ENCODE measurements at regions not wholly inside any gene's neighbourhood (a gene's known extent, or its start where the extent isn't known, plus 50 kb on each side); places are given as distances from the start of the nearest gene placed in this dataset.
"Not testable (repeated sequence)": the region's sequence is repeated elsewhere in the genome, so short reads cannot be mapped to it uniquely, and the experiment has no call there.

DNA sequence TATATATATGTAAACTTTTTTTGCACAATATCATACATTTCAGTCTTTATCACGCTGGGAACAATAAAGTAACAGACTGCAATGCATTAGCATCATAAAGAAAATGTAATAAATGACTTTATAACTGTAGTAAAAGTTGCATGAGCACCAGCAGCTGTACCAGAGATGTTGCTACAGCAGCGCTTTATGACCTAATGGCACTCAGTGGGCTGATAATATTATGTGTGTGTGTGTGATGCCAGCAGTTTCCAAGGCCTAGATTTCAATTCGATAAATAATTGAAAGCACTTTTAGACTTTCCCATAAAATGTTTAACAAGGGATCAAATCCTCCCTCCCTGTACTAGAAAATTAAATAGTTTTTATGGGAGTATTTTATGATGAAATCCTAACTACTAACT is 367.6 kb upstream of the AGA start:
- no peak for DNase-seq

GRCh38 chr4:177810220-177810619 is 368.0 kb upstream of the AGA start:
- no peak for DNase-seq

DNA sequence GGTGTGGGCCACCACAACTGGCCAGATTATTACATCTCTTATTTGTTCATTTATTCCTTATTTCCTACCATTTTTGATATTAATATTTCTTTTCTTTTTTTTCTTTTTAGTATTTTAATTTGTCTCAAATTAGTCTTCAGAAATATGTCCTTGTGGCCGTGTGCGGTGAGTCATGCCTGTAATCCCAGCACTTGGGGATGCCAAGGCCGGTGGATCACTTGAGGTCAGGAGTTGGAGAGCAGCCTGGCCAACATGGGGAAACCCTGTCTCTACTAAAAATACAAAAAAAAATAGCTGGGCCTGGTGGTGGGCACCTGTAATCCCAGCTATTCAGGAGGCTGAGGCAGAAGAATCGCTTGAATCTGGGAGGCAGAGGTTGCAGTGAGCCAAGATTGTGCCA is 376.2 kb upstream of the AGA start:
- DNase-seq: not testable (repeated sequence)

GRCh38 chr4:177826973-177827372 is 384.7 kb upstream of the AGA start:
- no peak for DNase-seq

- no peak for DNase-seq
Observed at GRCh38 chr4:177841258-177841657, 399.0 kb upstream of the AGA start.

GRCh38 chr4:177853229-177853628 is 411.0 kb upstream of the AGA start:
- no peak for DNase-seq

DNA sequence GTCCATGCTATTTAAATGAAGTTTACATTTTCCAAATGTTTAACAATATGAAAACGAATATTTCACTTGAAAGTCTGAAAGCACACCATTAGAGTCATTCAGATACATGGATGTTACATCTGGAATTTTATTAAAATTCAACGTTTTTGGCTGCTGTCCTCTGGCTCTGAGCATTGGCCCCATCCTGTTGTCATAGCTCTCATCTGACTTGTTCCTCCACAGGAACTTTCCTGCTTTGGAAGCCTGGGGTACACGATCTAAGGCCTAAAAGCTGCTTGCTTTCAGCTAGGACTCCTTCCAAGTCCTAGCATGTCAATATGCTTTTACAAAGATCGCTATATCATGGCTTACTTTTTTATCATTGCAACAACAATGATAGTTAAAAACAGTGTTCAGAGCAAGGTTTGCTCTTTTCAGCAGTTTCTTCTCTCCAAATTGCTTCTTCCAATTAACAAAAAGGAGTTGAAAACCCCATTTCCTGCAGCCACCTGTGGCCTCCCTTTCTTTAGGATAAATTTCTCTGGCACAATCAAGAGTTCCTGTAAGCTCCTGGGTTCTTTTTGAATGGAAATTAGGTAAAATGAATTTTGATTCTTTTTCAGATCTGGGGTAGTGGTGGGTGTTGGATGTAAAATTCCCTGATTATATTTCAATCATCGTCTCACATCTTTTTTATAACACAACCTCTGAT is 413.4 kb upstream of the AGA start:
- no peak for DNase-seq

DNA sequence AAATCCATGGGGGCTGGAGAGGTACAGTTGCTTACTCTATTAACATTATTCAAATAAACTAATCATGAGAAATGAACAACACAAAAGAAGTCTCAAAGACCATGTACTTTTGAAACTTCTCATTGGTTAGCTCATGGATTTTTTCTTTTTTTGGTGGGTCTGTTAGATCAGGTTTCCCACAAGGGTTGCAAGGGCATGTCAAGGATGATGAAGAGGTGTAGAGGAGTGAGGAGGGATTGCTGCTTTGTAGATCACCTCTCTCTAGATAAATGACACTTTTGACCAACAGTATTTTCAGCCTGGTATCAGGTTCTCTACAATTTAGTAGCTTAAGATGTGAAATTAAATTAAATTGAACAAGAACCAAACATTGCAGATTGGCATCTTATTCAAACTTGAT is 417.9 kb upstream of the AGA start:
- no peak for DNase-seq

DNA sequence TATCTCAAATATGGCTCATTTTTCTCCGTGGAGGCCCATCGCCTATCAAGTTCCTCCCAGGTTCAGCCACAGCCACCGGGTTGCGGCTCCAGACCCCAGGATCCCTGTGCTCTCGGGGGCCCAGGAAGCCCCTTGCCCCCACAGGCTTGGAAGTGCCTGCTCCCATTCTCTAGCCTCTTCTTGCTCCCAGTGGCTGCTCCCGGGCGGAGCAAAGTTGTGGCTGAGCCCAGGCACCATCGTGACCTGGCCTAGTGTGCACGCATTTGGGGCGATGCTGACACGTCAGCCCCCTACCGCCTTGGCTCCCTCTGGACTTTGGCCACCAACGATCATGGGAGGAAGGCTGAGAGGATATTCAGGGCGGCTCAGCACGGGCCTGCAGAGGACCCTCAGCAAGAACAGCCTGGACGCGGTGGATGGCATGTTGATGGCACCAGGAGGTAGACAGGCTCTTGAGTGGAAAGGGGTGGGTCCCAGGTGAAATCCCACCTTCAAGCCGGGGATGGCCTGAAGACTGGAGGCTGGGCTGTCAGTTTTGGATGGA is 419.4 kb upstream of the AGA start:
- DNase-seq: no peak

DNA sequence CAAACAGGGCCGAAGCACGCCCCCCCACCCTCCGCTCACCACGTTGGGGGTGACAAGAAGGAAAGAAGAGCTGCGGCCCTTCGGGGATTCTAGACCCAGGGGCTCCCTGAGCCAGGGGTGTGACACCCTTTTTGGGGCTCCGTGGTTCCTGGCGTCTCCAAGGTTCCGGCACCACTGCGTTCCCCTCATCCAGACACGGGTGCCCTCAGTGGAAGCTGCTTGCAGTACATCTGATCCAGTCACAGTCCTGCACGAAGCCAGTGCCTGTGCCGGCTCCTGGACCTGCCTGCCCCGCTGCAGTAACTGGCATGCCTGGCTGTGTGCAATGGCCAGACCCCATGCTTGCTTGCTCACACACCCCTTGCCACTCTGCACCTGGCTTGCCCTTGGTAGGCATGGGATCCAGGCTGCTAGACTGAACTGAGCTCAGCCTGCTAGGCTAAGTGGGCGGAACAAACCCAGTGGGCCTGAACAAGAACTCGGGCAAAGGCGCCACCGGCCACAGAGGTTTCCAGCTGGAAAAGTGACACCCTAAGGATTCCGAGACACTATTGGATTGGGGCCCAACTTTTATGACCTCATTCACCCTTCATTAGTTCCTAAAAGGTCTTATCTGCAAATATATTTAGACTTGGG is 420.4 kb upstream of the AGA start:
- DNase-seq: no peak

DNA sequence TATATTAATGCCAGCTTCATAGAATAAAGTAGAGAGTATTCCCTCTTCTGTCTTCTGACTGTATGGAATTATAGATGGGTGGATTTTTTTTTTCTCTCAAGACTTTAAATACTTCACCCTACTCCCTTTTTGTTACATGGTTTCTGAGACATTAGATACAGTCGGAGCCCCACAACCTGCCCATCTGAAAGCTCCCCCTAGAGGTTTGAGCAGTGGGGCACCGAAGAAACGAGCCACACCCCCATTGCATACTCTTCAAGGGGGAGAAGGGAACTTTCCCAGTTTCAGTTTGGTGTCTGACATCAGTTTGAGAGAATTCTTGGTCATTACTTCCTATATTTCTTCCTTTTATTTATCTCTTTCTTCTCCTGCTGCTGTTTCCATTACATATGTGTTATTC is 437.6 kb upstream of the AGA start:
- DNase-seq: no peak

DNA sequence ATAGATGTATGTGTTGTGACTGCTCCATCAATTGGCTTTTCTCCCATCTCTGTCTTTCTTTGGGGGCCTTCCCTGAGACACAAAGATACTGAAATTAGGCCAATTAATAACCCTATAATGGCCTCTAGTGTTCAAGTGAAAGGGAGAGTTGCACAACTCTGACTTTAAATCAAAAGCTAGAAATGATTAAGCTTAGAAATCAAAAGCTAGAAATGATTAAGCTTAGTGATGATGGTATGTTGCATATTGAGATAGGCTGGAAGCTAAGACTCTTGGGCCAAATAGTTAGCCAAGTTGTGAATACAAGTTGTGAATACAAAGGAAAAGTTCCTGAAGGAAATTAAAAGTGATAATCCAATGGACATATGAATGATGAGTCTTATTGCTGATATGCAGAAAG is 452.9 kb upstream of the AGA start:
- DNase-seq: no peak

GRCh38 chr4:177901786-177902185 is 459.5 kb upstream of the AGA start:
- no peak for DNase-seq

- no peak for DNase-seq
Observed at GRCh38 chr4:177902386-177902785, 460.1 kb upstream of the AGA start.

DNA sequence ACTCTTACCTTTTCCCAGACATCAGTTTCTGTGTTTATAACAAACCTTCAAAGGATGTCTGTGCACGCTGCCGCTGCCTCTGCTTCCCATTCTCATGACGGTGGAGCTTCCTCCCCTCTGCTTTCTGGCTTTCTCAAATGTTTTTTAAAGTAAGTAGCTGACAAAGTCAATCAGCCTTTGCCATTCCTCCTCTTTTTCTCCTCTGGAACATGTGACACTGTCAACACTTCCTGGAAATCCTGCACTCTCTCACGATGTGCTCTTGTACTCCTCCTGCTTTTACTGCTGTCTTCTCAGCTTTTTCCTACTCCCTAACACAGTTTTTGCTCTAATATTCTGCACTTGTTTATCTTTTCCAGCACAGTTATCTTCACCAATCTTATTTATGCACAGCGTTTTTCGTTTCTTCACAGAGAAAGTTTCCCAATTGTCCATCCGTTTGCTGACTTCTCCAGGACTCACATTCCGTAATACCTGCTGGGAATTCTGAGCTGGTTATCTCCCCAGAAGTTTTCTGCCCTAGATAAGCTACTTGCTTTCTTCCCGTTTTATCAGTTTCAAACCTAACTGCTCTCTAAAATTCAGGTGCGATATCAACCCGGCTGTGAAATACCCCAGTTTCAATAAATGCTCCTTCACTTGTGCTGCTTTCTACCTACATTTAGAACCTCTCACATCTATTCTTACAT is 465.6 kb upstream of the AGA start:
- no peak for DNase-seq

GRCh38 chr4:177921715-177922114 is 479.5 kb upstream of the AGA start:
- no peak for DNase-seq

- DNase-seq: no peak
Observed at GRCh38 chr4:177923888-177924287, 481.7 kb upstream of the AGA start.

- DNase-seq: no peak
Observed at GRCh38 chr4:177937041-177937440, 494.8 kb upstream of the AGA start.

- no peak for DNase-seq
Observed at GRCh38 chr4:177938226-177938625, 496.0 kb upstream of the AGA start.

GRCh38 chr4:177945268-177945667 is 503.0 kb upstream of the AGA start:
- no peak for DNase-seq

DNA sequence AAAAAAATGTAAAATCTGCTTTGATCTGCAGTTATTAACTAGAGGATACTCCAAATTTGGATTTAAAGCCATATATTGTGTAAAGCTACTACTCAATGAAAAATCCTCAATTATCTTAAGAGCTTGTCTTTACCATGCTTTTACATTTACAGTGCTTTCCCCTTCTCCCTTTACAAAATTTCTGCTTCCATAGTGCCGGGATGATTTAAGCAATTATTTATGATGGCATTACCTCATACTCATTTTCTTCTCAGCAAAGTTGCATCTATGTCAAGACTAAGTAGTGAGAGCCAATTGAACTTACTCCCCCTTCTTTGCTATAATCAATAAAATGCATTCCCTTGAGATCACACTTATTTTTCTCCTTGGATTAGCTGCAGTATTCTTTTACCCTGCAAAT is 505.4 kb upstream of the AGA start:
- no peak for DNase-seq

- no peak for DNase-seq
Observed at GRCh38 chr4:177948853-177949252, 506.6 kb upstream of the AGA start.

DNA sequence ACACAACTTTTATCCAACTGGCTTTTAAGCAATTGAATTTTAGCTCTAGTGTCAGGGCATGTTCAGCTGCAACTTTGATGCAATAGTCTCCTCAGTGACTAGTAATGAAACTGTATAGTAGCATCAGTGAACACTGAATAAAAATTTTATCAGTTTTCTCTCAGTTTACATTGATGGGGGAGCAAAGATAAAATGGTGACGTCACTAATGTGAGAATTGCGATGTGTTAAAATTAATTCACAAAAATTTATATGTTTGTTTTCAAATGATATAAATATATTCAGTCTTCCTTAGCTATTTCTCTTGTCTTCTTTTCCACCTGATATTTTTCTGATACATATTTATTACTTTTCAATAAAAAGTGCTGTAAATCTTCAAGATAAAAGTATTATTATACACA is 508.8 kb upstream of the AGA start:
- DNase-seq: no peak

DNA sequence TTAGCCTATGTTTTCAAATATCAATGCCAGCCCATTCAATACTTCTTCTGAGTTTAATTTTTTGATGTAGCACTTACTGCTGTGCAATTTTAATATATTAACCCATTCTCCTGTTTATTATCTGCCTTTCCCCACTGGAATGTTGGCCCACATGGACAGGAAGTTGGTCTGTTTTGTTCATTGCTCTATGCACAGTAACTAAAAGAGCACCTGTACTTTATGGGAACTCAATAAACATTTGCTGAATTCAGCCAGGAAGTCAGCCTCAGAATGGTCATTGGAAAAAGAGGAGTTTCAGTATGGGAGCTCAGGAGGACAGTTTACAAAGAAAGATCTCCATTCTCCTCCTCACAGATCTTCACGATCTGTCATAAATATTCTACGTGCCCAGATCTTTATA is 510.5 kb upstream of the AGA start:
- no peak for DNase-seq
